K562 (cell line): ENCODE measurements at regions not wholly inside any gene's neighbourhood (a gene's known extent, or its start where the extent isn't known, plus 50 kb on each side); places are given as distances from the start of the nearest gene placed in this dataset.

Source experiments
- ATAC-seq: fragments of 200-7000 bp; cut with Tn5 transposase; 3 replicates; pipeline ENCODE4 v1.9.1; 2020; ENCODE audit warnings: moderate library complexity
- BruUV-seq: library from RNA; stranded (reverse); fragments of 400-500 nt; replicated peaks from 2 replicates; lab custom pipeline; 2021; lab: Mats Ljungman, UMichigan
- CTCF ChIA-PET: fragments of 300-600 bp; formaldehyde crosslinking; extraction: SDS; loops from one replicate; lab custom pipeline; 2021; ENCODE audit warnings: low intra/inter-chr PET ratio; lab: Yijun Ruan, JAX
- POLR2A ChIA-PET: fragments of 300-600, 350-650 bp; sonication (Branson Sonifier 250); formaldehyde crosslinking; extraction: SDS; loops from one replicate; lab custom pipeline; 2021; ENCODE audit warnings: antibody characterized with exemption, inconsistent platforms; lab: Yijun Ruan, JAX
- DNase-seq, 4 experiments: peaks; one replicate each; pipeline versions ENCODE4 v3.0.0 to v3.0.0-alpha.2; 2011 to 2018; ENCODE audit warnings: low spot score in 3 of 4, mixed read lengths in 3 of 4; ENCODE audit errors: extremely low read depth in 1 of 4
- FAIRE-seq: peaks from 2 replicates; lab custom pipeline; 2011; peaks lifted over from hg19 to GRCh38; lab: Jason Lieb, UNC
- H2AFZ ChIP-seq: 2 replicates; pipeline ENCODE4 v1.6.0; 2011; ENCODE audit warnings: low read depth, low read length, control low read depth, inconsistent platforms
- H3K27ac ChIP-seq: fragments of 200-600 bp; 3 replicates; pipeline ENCODE4 v1.8.0; 2011; ENCODE audit warnings: low read depth, mild to moderate bottlenecking, control low read depth, inconsistent platforms, low read length, moderate library complexity, mixed read lengths; ENCODE audit errors: extremely low read depth
- H3K27me3 ChIP-seq, 2 experiments: fragments of 300-600 bp in 1 of 2; 2 replicates in 1 of 2; 3 replicates in 1 of 2; pipeline versions ENCODE4 v1.6.0 to v1.8.0; 2011; ENCODE audit warnings: inconsistent platforms in 2 of 2, low read length in 2 of 2, mild to moderate bottlenecking in 1 of 2, mixed read lengths in 1 of 2, moderate library complexity in 1 of 2; ENCODE audit not compliant: control insufficient read depth in 2 of 2, insufficient read depth in 2 of 2
- H3K36me3 ChIP-seq: fragments of 300-600 bp; 3 replicates; pipeline ENCODE4 v1.8.0; 2011; ENCODE audit warnings: mild to moderate bottlenecking, low read length, inconsistent platforms; ENCODE audit not compliant: control insufficient read depth, insufficient read depth
- H3K4me1 ChIP-seq, 2 experiments: fragments of 200-600 bp in 1 of 2; replicated peaks in 1 of 2; 2 replicates in 1 of 2; 3 replicates in 1 of 2; pipeline versions ENCODE4 v1.5.1 to v1.8.0; 2011; ENCODE audit warnings: inconsistent platforms in 2 of 2, low read length in 2 of 2, mild to moderate bottlenecking in 1 of 2, mixed read lengths in 1 of 2, moderate library complexity in 1 of 2; ENCODE audit not compliant: control insufficient read depth in 2 of 2, insufficient read depth in 2 of 2
- H3K4me2 ChIP-seq: 2 replicates; pipeline ENCODE4 v1.6.1; 2011; ENCODE audit warnings: low read length, control low read depth, inconsistent platforms, mixed read lengths; ENCODE audit not compliant: insufficient read depth
- H3K4me3 ChIP-seq: fragments of 200-600 bp; sonication (generic), shearing (Covaris generic); 2 replicates; pipeline ENCODE4 v1.5.1; 2016; ENCODE audit warnings: control low read depth, inconsistent platforms
- H3K79me2 ChIP-seq: fragments of 200-600 bp; 3 replicates; pipeline ENCODE4 v1.8.0; 2011; ENCODE audit warnings: low read length, inconsistent platforms; ENCODE audit not compliant: control insufficient read depth, insufficient read depth
- H3K9ac ChIP-seq, 2 experiments: 2 replicates each; pipeline versions ENCODE4 v1.6.0 to v1.6.1; 2011; ENCODE audit warnings: low read depth in 2 of 2, low read length in 2 of 2, control low read depth in 1 of 2, inconsistent platforms in 1 of 2, mild to moderate bottlenecking in 1 of 2, mixed read lengths in 1 of 2; ENCODE audit not compliant: insufficient read depth in 1 of 2
- H3K9me1 ChIP-seq: one replicate; pipeline ENCODE4 v1.6.0; 2011; ENCODE audit warnings: inconsistent platforms, mild to moderate bottlenecking, low read length, moderate library complexity; ENCODE audit not compliant: control insufficient read depth, insufficient read depth
- H3K9me3 ChIP-seq: replicated peaks from 2 replicates; pipeline ENCODE4 v1.5.1; 2011; ENCODE audit warnings: low read depth, low read length, inconsistent platforms; ENCODE audit not compliant: control insufficient read depth, insufficient read depth
- H4K20me1 ChIP-seq: replicated peaks from 2 replicates; pipeline ENCODE4 v1.6.1; 2011; ENCODE audit warnings: low read length, inconsistent platforms, mixed read lengths; ENCODE audit not compliant: control insufficient read depth, insufficient read depth
- CREB3L1 ChIP-seq: fragments of 450-650 bp; IDR thresholded peaks from 2 replicates; pipeline ENCODE4 v1.6.1; 2014; ENCODE audit warnings: low read depth, mild to moderate bottlenecking, moderate library complexity, borderline replicate concordance
- ESRRB ChIP-seq: fragments of 250-450 bp; sonication (Bioruptor Pico); IDR thresholded peaks from 2 replicates; pipeline ENCODE4 v1.5.0; 2020; ENCODE audit warnings: mild to moderate bottlenecking, moderate library complexity, borderline replicate concordance
- RBM25 ChIP-seq: fragments of 200-400 bp; formaldehyde crosslinking; IDR thresholded peaks from 2 replicates; pipeline ENCODE4 v1.6.1; 2018; ENCODE audit warnings: low read length, low read depth, moderate library complexity; ENCODE audit not compliant: severe bottlenecking
- SPI1 ChIP-seq: IDR thresholded peaks from 2 replicates; pipeline ENCODE4 v1.6.1; 2011; ENCODE audit warnings: low read depth, low read length, control low read depth, borderline replicate concordance
- ZFP36 ChIP-seq: fragments of 150-350 bp; IDR thresholded peaks from 2 replicates; pipeline ENCODE4 v1.6.1; 2018; ENCODE audit warnings: low read length, low read depth; ENCODE audit not compliant: partially characterized antibody
- ZNF311 ChIP-seq: fragments of 250-450 bp; sonication (Bioruptor Pico); IDR thresholded peaks from 2 replicates; pipeline ENCODE4 v1.4.0; 2020; ENCODE audit warnings: mild to moderate bottlenecking, moderate library complexity
- ZNF778 ChIP-seq: fragments of 450-650 bp; formaldehyde crosslinking; IDR thresholded peaks from 2 replicates; pipeline ENCODE4 v1.4.0; 2020; ENCODE audit warnings: mild to moderate bottlenecking, moderate library complexity
- WGBS: fragments of 100-300 bp; shearing (Covaris generic); methylation state at CpG from one replicate; pipeline ENCODE4 v1.1.6; 2016; ENCODE audit warnings: low coverage, mixed read lengths; ENCODE audit not compliant: insufficient coverage; ENCODE audit errors: missing lambda C conversion rate; 5-methylcytosine and 5-hydroxymethylcytosine counted together
- in situ Hi-C: fragments of 300-500 bp; cut with MboI; formaldehyde crosslinking; loops from 4 replicates; pipeline ENCODE4 v1.15.0; 2018; ENCODE audit warnings: inconsistent platforms, mixed read lengths
- intact Hi-C: fragments of 100-400 bp; cut with micrococcal nuclease; formaldehyde crosslinking; loops from 2 replicates; pipeline ENCODE4 v1.14.2; 2022

- TF ChIP-seq ESRRB (CRISPR knock-in tag) (no peak), ZNF311 (no peak), CREB3L1 (no peak), ZNF778 (CRISPR knock-in tag) (no peak)
Measured at GRCh38 chr22:42328130-42328783, 57.8 kb upstream of the TCF20 start (continued).

- H3K9me3 ChIP-seq = no peaks in the 10 kb centered on the region
- no peak overlapping the region for H3K27ac ChIP-seq
- H3K4me2 ChIP-seq = no peak overlapping the region
- H3K4me1 ChIP-seq = peaks cover 0 to 29% of the 10 kb centered on the region in 2 experiments; a peak in 2 of 5 replicates
- H4K20me1 ChIP-seq = peaks cover 6% of the 10 kb centered on the region; the same call in 1 of the 2 replicates
- CTCF ChIA-PET = no interaction called here
- 9% methylated on average over 11 of the region's 11 CpGs for WGBS
- no TSS peak for BruUV-seq
- no peak for DNase-seq
- in situ Hi-C loops (no loop called here), intact Hi-C loops (no loop called here)
- ATAC-seq = no peak
- H3K27me3 ChIP-seq = peaks cover 0 to 26% of the 10 kb centered on the region in 2 experiments; a peak in 2 of 5 replicates
- TF ChIP-seq SPI1 (no peak), RBM25 (peak; percentile 65), ZFP36 (peak; percentile 95)
- TF ChIP-seq, all 486 proteins: peak for 2
- no peaks in the 10 kb centered on the region for H3K36me3 ChIP-seq
- no peaks in the 10 kb centered on the region for H3K79me2 ChIP-seq
- no peak for FAIRE-seq
- H3K9me1 ChIP-seq = no peaks in the 10 kb centered on the region
- no peak overlapping the region for H3K4me3 ChIP-seq
- POLR2A ChIA-PET = interaction anchor here (0.5 to 1.8 kb wide), 5 partner anchors 11 to 55 kb away, joined by 3 to 5 read pairs (median 3); no protein-coding TSS in a partner anchor
- no peak overlapping the region for H2AFZ ChIP-seq
- no peak overlapping the region for H3K9ac ChIP-seq
Measured at GRCh38 chr22:42327462-42328129, 57.1 kb upstream of the TCF20 start.
